ENCODE measurements at regions not wholly inside any gene's neighbourhood (a gene's known extent, or its start where the extent isn't known, plus 50 kb on each side); places are given as distances from the start of the nearest gene placed in this dataset.

GRCh38 chr6:44036699-44037101, 90.6 kb downstream of the MRPL14 start:
- TF ChIP-seq CTCF (IDR thresholded peaks at IDR 0.05) (no peak), POLR2A (IDR thresholded peaks at IDR 0.05) (no peak)
